Loucy (cell line): ENCODE measurements at regions not wholly inside any gene's neighbourhood (a gene's known extent, or its start where the extent isn't known, plus 50 kb on each side); places are given as distances from the start of the nearest gene placed in this dataset.
"Not testable (repeated sequence)": the region's sequence is repeated elsewhere in the genome, so short reads cannot be mapped to it uniquely, and the experiment has no call there.

Experiments used
- H2AFZ ChIP-seq: fragments of 200-600 bp; sonication (generic); 2 replicates; pipeline ENCODE4 v1.6.0; 2016; ENCODE audit warnings: antibody characterized with exemption, mild to moderate bottlenecking, low read length, moderate library complexity
- H3F3A ChIP-seq: fragments of 200-600 bp; 2 replicates; pipeline ENCODE4 v1.6.0; 2016; ENCODE audit warnings: antibody characterized with exemption, low read depth, mild to moderate bottlenecking
- H3K27me3 ChIP-seq: fragments of 200-600 bp; sonication (generic); 2 replicates; pipeline ENCODE4 v1.6.1; 2014; ENCODE audit warnings: low read length, mild to moderate bottlenecking; ENCODE audit not compliant: insufficient read depth, poor library complexity, severe bottlenecking
- H3K36me3 ChIP-seq: fragments of 200-600 bp; sonication (generic); 2 replicates; pipeline ENCODE4 v1.6.1; 2016; ENCODE audit warnings: low read length; ENCODE audit not compliant: insufficient read depth
- H3K4me1 ChIP-seq: fragments of 200-600 bp; sonication (generic); 2 replicates; pipeline ENCODE4 v1.5.1; 2014; ENCODE audit warnings: low read length, mild to moderate bottlenecking; ENCODE audit not compliant: insufficient read depth, poor library complexity, severe bottlenecking
- H3K4me2 ChIP-seq: fragments of 200-600 bp; sonication (generic); 2 replicates; pipeline ENCODE4 v1.6.0; 2014; ENCODE audit warnings: antibody characterized with exemption, low read length, low read depth, mild to moderate bottlenecking; ENCODE audit not compliant: poor library complexity, severe bottlenecking
- H3K4me3 ChIP-seq: fragments of 200-600 bp; sonication (generic); 2 replicates; pipeline ENCODE4 v1.5.1; 2014; ENCODE audit warnings: low read length, mild to moderate bottlenecking, mixed read lengths; ENCODE audit not compliant: poor library complexity, severe bottlenecking
- H3K79me2 ChIP-seq: fragments of 200-600 bp; sonication (generic); 2 replicates; pipeline ENCODE4 v1.6.1; 2014; ENCODE audit warnings: low read length; ENCODE audit not compliant: insufficient read depth
- H3K9ac ChIP-seq: fragments of 200-600 bp; sonication (generic); 2 replicates; pipeline ENCODE4 v1.6.0; 2014; ENCODE audit warnings: mild to moderate bottlenecking, low read depth, low read length, moderate library complexity; ENCODE audit not compliant: poor library complexity, severe bottlenecking
- H3K9me2 ChIP-seq: fragments of 200-600 bp; sonication (generic); replicated peaks from 2 replicates; pipeline ENCODE4 v1.6.1; 2016; ENCODE audit warnings: low read depth, low read length, mixed read lengths
- H3K9me3 ChIP-seq: fragments of 200-600 bp; sonication (generic); 2 replicates; pipeline ENCODE4 v1.6.1; 2014; ENCODE audit warnings: mild to moderate bottlenecking, antibody characterized with exemption, low read length, low read depth; ENCODE audit not compliant: insufficient read depth
- H4K20me1 ChIP-seq: fragments of 200-600 bp; sonication (generic); 2 replicates; pipeline ENCODE4 v1.6.0; 2014; ENCODE audit warnings: antibody characterized with exemption, low read length, mild to moderate bottlenecking; ENCODE audit not compliant: insufficient read depth, poor library complexity, severe bottlenecking
- CTCF ChIP-seq: fragments of 200-600 bp; sonication (generic); conservative IDR thresholded peaks from 2 replicates; pipeline ENCODE4 v1.5.1; 2014; ENCODE audit warnings: mild to moderate bottlenecking, antibody characterized with exemption, low read length
- EZH2phosphoT487 ChIP-seq: fragments of 200-600 bp; IDR thresholded peaks from 2 replicates; pipeline ENCODE4 v1.6.1; 2018; ENCODE audit warnings: antibody characterized with exemption, mild to moderate bottlenecking, moderate library complexity, borderline replicate concordance

GRCh38 chr1:242662886-242663285 is 138.4 kb upstream of the PLD5 start:
- H3K4me2 ChIP-seq: no peak overlapping the region
- H3K9me3 ChIP-seq: no peaks in the 10 kb centered on the region
- no peaks in the 10 kb centered on the region for H3K4me1 ChIP-seq
- H3K36me3 ChIP-seq: no peaks in the 10 kb centered on the region
- H3K4me3 ChIP-seq: no peak overlapping the region
- H4K20me1 ChIP-seq: no peaks in the 10 kb centered on the region
- H3K9ac ChIP-seq: no peak overlapping the region
- TF ChIP-seq CTCF (no peak), EZH2phosphoT487 (no peak)
- no peaks in the 10 kb centered on the region for H3K9me2 ChIP-seq
- no peaks in the 10 kb centered on the region for H3K79me2 ChIP-seq
- no peak overlapping the region for H2AFZ ChIP-seq
- no peaks in the 10 kb centered on the region for H3F3A ChIP-seq
- no peaks in the 10 kb centered on the region for H3K27me3 ChIP-seq

GRCh38 chr1:242653772-242654171 is 129.3 kb upstream of the PLD5 start:
- not testable (repeated sequence) for H3K9me2 ChIP-seq

GRCh38 chr1:242651817-242652216 is 127.3 kb upstream of the PLD5 start:
- H3K27me3 ChIP-seq: no peaks in the 10 kb centered on the region
- H3K9me3 ChIP-seq: no peaks in the 10 kb centered on the region
- H3K4me2 ChIP-seq: no peak overlapping the region
- no peaks in the 10 kb centered on the region for H3K4me1 ChIP-seq
- H3K79me2 ChIP-seq: no peaks in the 10 kb centered on the region
- no peaks in the 10 kb centered on the region for H3K36me3 ChIP-seq
- H4K20me1 ChIP-seq: no peaks in the 10 kb centered on the region
- H2AFZ ChIP-seq: no peak overlapping the region
- H3F3A ChIP-seq: no peaks in the 10 kb centered on the region
- H3K4me3 ChIP-seq: no peak overlapping the region
- H3K9me2 ChIP-seq: no peaks in the 10 kb centered on the region
- TF ChIP-seq EZH2phosphoT487 (no peak), CTCF (peak; percentile 27; the same call in 1 of the 2 replicates)
- no peak overlapping the region for H3K9ac ChIP-seq

More at GRCh38 chr1:242653772-242654171, 129.3 kb upstream of the PLD5 start:
- H3K36me3 ChIP-seq, H3K9me3 ChIP-seq, H3K9ac ChIP-seq, H3K79me2 ChIP-seq, H3K4me1 ChIP-seq, H4K20me1 ChIP-seq, H3K27me3 ChIP-seq, H3F3A ChIP-seq, H2AFZ ChIP-seq, H3K4me3 ChIP-seq, H3K4me2 ChIP-seq: not testable (repeated sequence)

GRCh38 chr1:242641461-242641860 is 117.0 kb upstream of the PLD5 start:
- no peak for TF ChIP-seq CTCF
- TF ChIP-seq EZH2phosphoT487: no peak
- peaks cover 3% of the 10 kb centered on the region; the same call in 1 of the 2 replicates for H3K9me3 ChIP-seq
- no peaks in the 10 kb centered on the region for H3K79me2 ChIP-seq
- H3K9me2 ChIP-seq: no peaks in the 10 kb centered on the region
- H2AFZ ChIP-seq: no peak overlapping the region
- H3K27me3 ChIP-seq: no peaks in the 10 kb centered on the region
- H3K36me3 ChIP-seq: no peaks in the 10 kb centered on the region
- no peaks in the 10 kb centered on the region for H4K20me1 ChIP-seq
- no peak overlapping the region for H3K4me3 ChIP-seq
- no peak overlapping the region for H3K4me2 ChIP-seq
- H3K4me1 ChIP-seq: no peaks in the 10 kb centered on the region
- H3F3A ChIP-seq: no peaks in the 10 kb centered on the region
- no peak overlapping the region for H3K9ac ChIP-seq
